ENCODE measurements at regions not wholly inside any gene's neighbourhood (a gene's known extent, or its start where the extent isn't known, plus 50 kb on each side); places are given as distances from the start of the nearest gene placed in this dataset.
A peak's percentile ranks its signal among the peaks of the same experiment; 100 is the strongest.
"Not testable (repeated sequence)": the region's sequence is repeated elsewhere in the genome, so short reads cannot be mapped to it uniquely, and the experiment has no call there.

- H3K9ac ChIP-seq (ENCODE audit: low read length); ATAC-seq (ENCODE audit: low read depth); H3K4me3 Mint-ChIP-seq; H3K9me3 ChIP-seq (ENCODE audit: control extremely low read depth in 1 of 3, control insufficient read depth in 2 of 3, insufficient read depth in 1 of 3, low read length in 2 of 3); H3K9me3 Mint-ChIP-seq (ENCODE audit: insufficient read depth); H3K79me2 ChIP-seq (ENCODE audit: control insufficient read depth, insufficient read depth, low read length); intact Hi-C loops (cut with micrococcal nuclease); H3K27ac Mint-ChIP-seq; H3K27me3 Mint-ChIP-seq; H3K4me3 ChIP-seq (ENCODE audit: control extremely low read depth in 1 of 5, extremely low read depth in 1 of 5, insufficient read depth in 1 of 5, low read depth in 2 of 5, low read length in 4 of 5); H3K27ac ChIP-seq (ENCODE audit: low read length in 2 of 2); H2AFZ ChIP-seq (ENCODE audit: insufficient read depth, low read depth, low read length, poor library complexity, severe bottlenecking); H4K20me1 ChIP-seq (ENCODE audit: control insufficient read depth, insufficient read depth, low read length, poor library complexity, severe bottlenecking); H3K4me2 ChIP-seq (replicated peaks; ENCODE audit: low read depth, low read length, poor library complexity, severe bottlenecking); DNase-seq; H3K36me3 ChIP-seq (replicated peaks in 1 of 2; ENCODE audit: control extremely low read depth in 1 of 2, control insufficient read depth in 1 of 2, extremely low read depth in 1 of 2, insufficient read depth in 2 of 2, low read length in 1 of 2); H3K27me3 ChIP-seq (replicated peaks in 1 of 4; ENCODE audit: control extremely low read depth in 1 of 4, control insufficient read depth in 3 of 4, insufficient read depth in 4 of 4, low read length in 3 of 4): not testable (repeated sequence)
- H3K4me1 ChIP-seq (ENCODE audit: control insufficient read depth in 2 of 2, insufficient read depth in 2 of 2, low read length in 2 of 2), result peaks cover 27 to 35% of the 10 kb centered on the region in 2 donors
- 100% methylated on average over 2 of the region's 3 CpGs for WGBS (ENCODE audit: insufficient coverage)
- ChIA-PET CTCF (interaction anchor here (0.7 to 1.4 kb wide), 3 partner anchors 50 to 270 kb away, joined by 3 to 4 read pairs (median 3); no protein-coding TSS in a partner anchor), POLR2A (interaction anchor here (0.6 to 1.1 kb wide), 3 partner anchors 8 to 23 kb away, joined by 3 read pairs; no protein-coding TSS in a partner anchor)
- peaks cover 26% of the 10 kb centered on the region for H3K4me1 Mint-ChIP-seq
Measured at GRCh38 chr12:116327992-116328391, 50.5 kb upstream of the MED13L start.

GRCh38 chr12:116331876-116332275, 54.4 kb upstream of the MED13L start:
- Histone ChIP-seq H3K4me1 (ENCODE audit: control insufficient read depth in 2 of 2, insufficient read depth in 2 of 2, low read length in 2 of 2) (peaks cover 29 to 41% of the 10 kb centered on the region in 2 donors), H3K9me3 (ENCODE audit: control extremely low read depth in 1 of 3, control insufficient read depth in 2 of 3, insufficient read depth in 1 of 3, low read length in 2 of 3) (no peaks in the 10 kb centered on the region), H2AFZ (ENCODE audit: insufficient read depth, low read depth, low read length, poor library complexity, severe bottlenecking) (no peak overlapping the region), H3K4me2 (replicated peaks; ENCODE audit: low read depth, low read length, poor library complexity, severe bottlenecking) (no peak overlapping the region), H3K27me3 (replicated peaks in 1 of 4; ENCODE audit: control extremely low read depth in 1 of 4, control insufficient read depth in 3 of 4, insufficient read depth in 4 of 4, low read length in 3 of 4) (no peaks in the 10 kb centered on the region), H3K4me3 (ENCODE audit: control extremely low read depth in 1 of 5, extremely low read depth in 1 of 5, insufficient read depth in 1 of 5, low read depth in 2 of 5, low read length in 4 of 5) (no peak overlapping the region), H3K9ac (ENCODE audit: low read length) (no peak overlapping the region), H3K36me3 (replicated peaks in 1 of 2; ENCODE audit: control extremely low read depth in 1 of 2, control insufficient read depth in 1 of 2, extremely low read depth in 1 of 2, insufficient read depth in 2 of 2, low read length in 1 of 2) (no peaks in the 10 kb centered on the region), H4K20me1 (ENCODE audit: control insufficient read depth, insufficient read depth, low read length, poor library complexity, severe bottlenecking) (no peaks in the 10 kb centered on the region), H3K27ac (ENCODE audit: low read length in 2 of 2) (no peak overlapping the region), H3K79me2 (ENCODE audit: control insufficient read depth, insufficient read depth, low read length) (no peaks in the 10 kb centered on the region)
- ChIA-PET POLR2A (no interaction called here), CTCF (no interaction called here)
- no peak for TF ChIP-seq CTCF (IDR thresholded peaks at IDR 0.05)
- no peak for TF ChIP-seq EZH2 (IDR thresholded peaks at IDR 0.05; ENCODE audit: borderline replicate concordance, insufficient read depth, low read depth, low read length, poor library complexity, severe bottlenecking)
- ATAC-seq (ENCODE audit: low read depth), result no peak
- DNase-seq, result no peak
- intact Hi-C loops (cut with micrococcal nuclease), result no loop called here
- Mint-ChIP-seq H3K27me3 (no peaks in the 10 kb centered on the region), H3K4me1 (peaks cover 30% of the 10 kb centered on the region), H3K4me3 (no peak overlapping the region), H3K27ac (peak overlapping the region; percentile 17), H3K9me3 (ENCODE audit: insufficient read depth) (no peaks in the 10 kb centered on the region)
- WGBS (ENCODE audit: insufficient coverage), result 100% methylated on average over 1 of the region's 2 CpGs

All from B cell (primary cell).